HepG2 (cell line): ENCODE measurements at regions not wholly inside any gene's neighbourhood (a gene's known extent, or its start where the extent isn't known, plus 50 kb on each side); places are given as distances from the start of the nearest gene placed in this dataset.

Source experiments
- ATAC-seq: fragments of 200-7000 bp; cut with Tn5 transposase; 3 replicates; pipeline ENCODE4 v1.9.1; 2020; ENCODE audit warnings: mild to moderate bottlenecking, moderate library complexity
- BruUV-seq: library from RNA; stranded (reverse); fragments of 400-500 nt; replicated peaks from 2 replicates; lab custom pipeline; 2021; lab: Mats Ljungman, UMichigan
- CTCF ChIA-PET: fragments of 300-600 bp; formaldehyde crosslinking; extraction: SDS; loops from one replicate; lab custom pipeline; 2021; ENCODE audit warnings: low total read pairs, inconsistent platforms, low intra/inter-chr PET ratio; lab: Yijun Ruan, JAX
- POLR2A ChIA-PET: fragments of 350-600 bp; sonication (Branson Sonifier 250); formaldehyde crosslinking; loops from one replicate; lab custom pipeline; 2020; ENCODE audit warnings: antibody characterized with exemption, inconsistent platforms; lab: Yijun Ruan, JAX
- DNase-seq: peaks from one replicate; pipeline ENCODE4 v3.0.0-alpha.2; 2015; ENCODE audit warnings: low spot score
- FAIRE-seq: peaks from 3 replicates; lab custom pipeline; 2011; peaks lifted over from hg19 to GRCh38; lab: Jason Lieb, UNC
- H2AFZ ChIP-seq: one replicate; pipeline ENCODE4 v1.6.1; 2011; ENCODE audit warnings: low read length, inconsistent platforms
- H3K27ac ChIP-seq: fragments of 300-600 bp; 3 replicates; pipeline ENCODE4 v1.8.0; 2011; ENCODE audit warnings: mixed run types, mild to moderate bottlenecking, mixed read lengths, low read length, inconsistent platforms; ENCODE audit not compliant: insufficient read depth; ENCODE audit errors: extremely low read length
- H3K27me3 ChIP-seq, 2 experiments: fragments of 200-600 bp in 1 of 2; 2 replicates in 1 of 2; 3 replicates in 1 of 2; pipeline versions ENCODE4 v1.6.0 to v1.8.0; 2011; ENCODE audit warnings: low read length in 2 of 2, mild to moderate bottlenecking in 2 of 2, moderate library complexity in 2 of 2, inconsistent platforms in 1 of 2; ENCODE audit not compliant: insufficient read depth in 2 of 2, control insufficient read depth in 1 of 2
- H3K36me3 ChIP-seq, 2 experiments: fragments of 200-600 bp in 1 of 2; replicated peaks in 1 of 2; 2 replicates in 1 of 2; 3 replicates in 1 of 2; pipeline versions ENCODE4 v1.5.1 to v1.8.0; 2011; ENCODE audit warnings: low read length in 2 of 2, inconsistent platforms in 1 of 2; ENCODE audit not compliant: insufficient read depth in 2 of 2, control insufficient read depth in 1 of 2
- H3K4me1 ChIP-seq: 2 replicates; pipeline ENCODE4 v1.5.1; 2012; ENCODE audit warnings: low read length, inconsistent platforms; ENCODE audit not compliant: insufficient read depth
- H3K4me2 ChIP-seq: 2 replicates; pipeline ENCODE4 v1.6.0; 2011; ENCODE audit warnings: low read depth, low read length, inconsistent platforms
- H3K4me3 ChIP-seq, 3 experiments: fragments of 200-600 bp in 1 of 3; sonication (generic), shearing (Covaris generic) in 1 of 3; replicated peaks in 1 of 3; 2 replicates each; pipeline ENCODE4 v1.5.1; 2011 to 2016; ENCODE audit warnings: low read length in 3 of 3, inconsistent platforms in 2 of 3, low read depth in 2 of 3, mild to moderate bottlenecking in 2 of 3, control low read depth in 1 of 3, mixed read lengths in 1 of 3; ENCODE audit not compliant: insufficient read depth in 1 of 3
- H3K79me2 ChIP-seq: one replicate; pipeline ENCODE4 v1.6.1; 2011; ENCODE audit warnings: low read length, inconsistent platforms; ENCODE audit not compliant: insufficient read depth
- H3K9ac ChIP-seq: 2 replicates; pipeline ENCODE4 v1.6.0; 2011; ENCODE audit warnings: mild to moderate bottlenecking, low read depth, low read length, inconsistent platforms; ENCODE audit not compliant: insufficient read depth
- H3K9me3 ChIP-seq: 2 replicates; pipeline ENCODE4 v1.5.1; 2012; ENCODE audit warnings: mild to moderate bottlenecking, low read length
- H4K20me1 ChIP-seq: 2 replicates; pipeline ENCODE4 v1.6.0; 2011; ENCODE audit warnings: inconsistent platforms, mild to moderate bottlenecking, low read length, moderate library complexity; ENCODE audit not compliant: insufficient read depth
- ATM ChIP-seq: fragments of 450-650 bp; IDR thresholded peaks from 2 replicates; pipeline ENCODE4 v1.7.1; 2017; ENCODE audit warnings: mild to moderate bottlenecking, borderline replicate concordance
- HNF1B ChIP-seq: sonication (generic); formaldehyde crosslinking; IDR thresholded peaks from 2 replicates; pipeline ENCODE4 v1.5.1; 2020; ENCODE audit warnings: mild to moderate bottlenecking, moderate library complexity, missing genetic modification reagents
- HNRNPL ChIP-seq: fragments of 200-400 bp; formaldehyde crosslinking; IDR thresholded peaks from 2 replicates; pipeline ENCODE4 v1.6.1; 2017; ENCODE audit warnings: mild to moderate bottlenecking, low read depth, low read length
- JUNB ChIP-seq: sonication (generic); formaldehyde crosslinking; IDR thresholded peaks from 2 replicates; pipeline ENCODE4 v1.8.0; 2022; ENCODE audit warnings: missing genetic modification reagents, mild to moderate bottlenecking, borderline replicate concordance
- NFAT5 ChIP-seq: sonication (generic); formaldehyde crosslinking; IDR thresholded peaks from 2 replicates; pipeline ENCODE4 v1.4.0; 2020; ENCODE audit warnings: missing genetic modification reagents
- ZNF335 ChIP-seq: sonication (generic); formaldehyde crosslinking; IDR thresholded peaks from 2 replicates; pipeline ENCODE4 v1.4.0; 2020; ENCODE audit warnings: missing genetic modification reagents
- ZNF629 ChIP-seq: sonication (generic); formaldehyde crosslinking; conservative IDR thresholded peaks from 2 replicates; pipeline ENCODE4 v1.5.0; 2020; ENCODE audit warnings: missing genetic modification reagents
- ZZZ3 ChIP-seq: sonication (generic); formaldehyde crosslinking; IDR thresholded peaks from 2 replicates; pipeline ENCODE4 v1.4.0; 2020; ENCODE audit warnings: missing genetic modification reagents, mild to moderate bottlenecking, borderline replicate concordance
- WGBS: methylation state at CpG from one replicate; pipeline ENCODE4 v1.1.6; 2017; ENCODE audit warnings: low lambda C conversion rate; 5-methylcytosine and 5-hydroxymethylcytosine counted together
- in situ Hi-C: cut with HindIII; loops from 2 replicates; pipeline ENCODE4 v1.10.0; 2017; ENCODE audit warnings: low pct_unique_long_range_greater_than_20kb; ENCODE audit not compliant: extremely low pct_ligation_motif_present
- intact Hi-C: fragments of 100-400 bp; cut with micrococcal nuclease; formaldehyde crosslinking; loops from one replicate; pipeline ENCODE4 v1.10.0; 2022; ENCODE audit not compliant: unreplicated experiment
- TF ChIP-seq, protein P1 (sequence below): sonication (generic); formaldehyde crosslinking; IDR thresholded peaks from 2 replicates; pipeline ENCODE4 v1.4.0; 2020; ENCODE audit warnings: missing genetic modification reagents

GRCh38 chr2:238703053-238703415 lies 144.9 kb upstream of the TWIST2 start:
- no peak overlapping the region for H2AFZ ChIP-seq
- DNase-seq, result no peak
- H3K9ac ChIP-seq, result no peak overlapping the region
- POLR2A ChIA-PET, result no interaction called here
- peaks cover 0 to 50% of the 10 kb centered on the region in 2 experiments; a peak in 4 of 5 replicates for H3K27me3 ChIP-seq
- intact Hi-C loops, result no loop called here
- CTCF ChIA-PET, result no interaction called here
- 10% methylated on average over 2 of the region's 4 CpGs for WGBS
- no peak overlapping the region for H3K4me3 ChIP-seq
- no peak overlapping the region for H3K4me2 ChIP-seq
- TF ChIP-seq HNF1B (CRISPR knock-in tag) (no peak), ATM (no peak), ZNF629 (CRISPR knock-in tag) (no peak), NFAT5 (no peak), JUNB (no peak), ZNF335 (CRISPR knock-in tag) (no peak), HNRNPL (no peak), ZZZ3 (no peak)
- TF ChIP-seq, protein P1, sequence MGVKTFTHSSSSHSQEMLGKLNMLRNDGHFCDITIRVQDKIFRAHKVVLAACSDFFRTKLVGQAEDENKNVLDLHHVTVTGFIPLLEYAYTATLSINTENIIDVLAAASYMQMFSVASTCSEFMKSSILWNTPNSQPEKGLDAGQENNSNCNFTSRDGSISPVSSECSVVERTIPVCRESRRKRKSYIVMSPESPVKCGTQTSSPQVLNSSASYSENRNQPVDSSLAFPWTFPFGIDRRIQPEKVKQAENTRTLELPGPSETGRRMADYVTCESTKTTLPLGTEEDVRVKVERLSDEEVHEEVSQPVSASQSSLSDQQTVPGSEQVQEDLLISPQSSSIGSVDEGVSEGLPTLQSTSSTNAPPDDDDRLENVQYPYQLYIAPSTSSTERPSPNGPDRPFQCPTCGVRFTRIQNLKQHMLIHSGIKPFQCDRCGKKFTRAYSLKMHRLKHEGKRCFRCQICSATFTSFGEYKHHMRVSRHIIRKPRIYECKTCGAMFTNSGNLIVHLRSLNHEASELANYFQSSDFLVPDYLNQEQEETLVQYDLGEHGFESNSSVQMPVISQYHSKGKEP (CRISPR knock-in tag), result no peak
- TF ChIP-seq, all 625 proteins: peak for 0
- FAIRE-seq, result no peak
- in situ Hi-C loops, result no loop called here
- H3K36me3 ChIP-seq, result no peaks in the 10 kb centered on the region
- H3K9me3 ChIP-seq, result no peaks in the 10 kb centered on the region
- no peaks in the 10 kb centered on the region for H4K20me1 ChIP-seq
- no peak overlapping the region for H3K27ac ChIP-seq
- no peak for ATAC-seq
- no TSS peak for BruUV-seq
- no peaks in the 10 kb centered on the region for H3K79me2 ChIP-seq
- H3K4me1 ChIP-seq, result no peaks in the 10 kb centered on the region
